GM23338 (cell line): ENCODE measurements at regions not wholly inside any gene's neighbourhood (a gene's known extent, or its start where the extent isn't known, plus 50 kb on each side); places are given as distances from the start of the nearest gene placed in this dataset.

Source experiments
- ATAC-seq: fragments of 200-7000 bp; cut with Tn5 transposase; 3 replicates; pipeline ENCODE4 v1.9.1; 2020
- DNase-seq: peaks from one replicate; pipeline ENCODE4 v3.0.0-alpha.2; 2015; ENCODE audit warnings: low spot score
- H2AFZ ChIP-seq: fragments of 200-600 bp; sonication (generic); 2 replicates; pipeline ENCODE4 v1.8.0; 2016; ENCODE audit warnings: antibody characterized with exemption, mild to moderate bottlenecking, moderate library complexity
- H3F3A ChIP-seq: fragments of 200-600 bp; sonication (generic); replicated peaks from 2 replicates; pipeline ENCODE4 v1.8.0; 2017; ENCODE audit warnings: antibody characterized with exemption, mixed run types, low read depth
- H3K27ac ChIP-seq: fragments of 200-600 bp; sonication (generic); 2 replicates; pipeline ENCODE4 v1.6.1; 2016; ENCODE audit warnings: low read depth
- H3K27me3 ChIP-seq: fragments of 200-600 bp; sonication (generic); 2 replicates; pipeline ENCODE4 v1.8.0; 2016; ENCODE audit warnings: mild to moderate bottlenecking, mixed run types, moderate library complexity; ENCODE audit not compliant: insufficient read depth
- H3K36me3 ChIP-seq: fragments of 200-600 bp; sonication (generic); 2 replicates; pipeline ENCODE4 v1.8.0; 2016; ENCODE audit warnings: mild to moderate bottlenecking; ENCODE audit not compliant: insufficient read depth
- H3K4me1 ChIP-seq: fragments of 200-600 bp; sonication (generic); 2 replicates; pipeline ENCODE4 v1.8.0; 2016; ENCODE audit warnings: mild to moderate bottlenecking, moderate library complexity; ENCODE audit not compliant: insufficient read depth
- H3K4me2 ChIP-seq: fragments of 200-600 bp; sonication (generic); 2 replicates; pipeline ENCODE4 v1.7.1; 2017; ENCODE audit warnings: mixed run types
- H3K4me3 ChIP-seq: fragments of 200-600 bp; sonication (generic); 2 replicates; pipeline ENCODE4 v1.6.1; 2016; ENCODE audit warnings: mixed run types
- H3K79me2 ChIP-seq: fragments of 200-600 bp; sonication (generic); replicated peaks from 2 replicates; pipeline ENCODE4 v1.8.0; 2017; ENCODE audit warnings: mild to moderate bottlenecking; ENCODE audit not compliant: insufficient read depth
- H3K9me2 ChIP-seq: fragments of 200-600 bp; sonication (generic); 2 replicates; pipeline ENCODE4 v1.8.0; 2017; ENCODE audit not compliant: insufficient read depth
- H4K20me1 ChIP-seq: fragments of 200-600 bp; sonication (generic); replicated peaks from 2 replicates; pipeline ENCODE4 v1.8.0; 2017; ENCODE audit warnings: mild to moderate bottlenecking; ENCODE audit not compliant: insufficient read depth
- H3K27ac Mint-ChIP-seq: 2 replicates; pipeline ENCODE4 v1.8.0; 2020; ENCODE audit warnings: inconsistent platforms, mild to moderate bottlenecking, moderate library complexity, mixed read lengths
- H3K27me3 Mint-ChIP-seq: 3 replicates; pipeline ENCODE4 v1.8.0; 2022; ENCODE audit warnings: low read depth, mild to moderate bottlenecking, moderate library complexity, mixed read lengths, inconsistent platforms; ENCODE audit not compliant: insufficient read depth, poor library complexity
- H3K36me3 Mint-ChIP-seq: 3 replicates; pipeline ENCODE4 v1.8.0; 2021; ENCODE audit warnings: low read depth, mild to moderate bottlenecking, inconsistent platforms, moderate library complexity, mixed read lengths
- H3K4me1 Mint-ChIP-seq: 3 replicates; pipeline ENCODE4 v1.8.0; 2020; ENCODE audit warnings: mild to moderate bottlenecking, inconsistent platforms, mixed read lengths
- H3K4me3 Mint-ChIP-seq: 3 replicates; pipeline ENCODE4 v1.8.0; 2021; ENCODE audit warnings: moderate library complexity, mild to moderate bottlenecking, inconsistent platforms, mixed read lengths
- H3K9me3 Mint-ChIP-seq: 3 replicates; pipeline ENCODE4 v1.8.0; 2020; ENCODE audit warnings: moderate library complexity, mild to moderate bottlenecking, inconsistent platforms, mixed read lengths
- CREB1 ChIP-seq: fragments of 250-450 bp; sonication (Bioruptor Pico); IDR thresholded peaks from 2 replicates; pipeline ENCODE4 v1.5.0; 2020; ENCODE audit warnings: low read depth, mild to moderate bottlenecking, moderate library complexity
- ETS1 ChIP-seq: IDR thresholded peaks from 2 replicates; pipeline ENCODE4 v1.6.1; 2016; ENCODE audit warnings: antibody characterized with exemption
- EZH2 ChIP-seq: fragments of 200-600 bp; sonication (generic); IDR thresholded peaks from one replicate; pipeline ENCODE4 v1.8.0; 2017; ENCODE audit warnings: antibody characterized with exemption, mild to moderate bottlenecking, low read depth; ENCODE audit not compliant: unreplicated experiment
- EZH2phosphoT487 ChIP-seq: fragments of 200-600 bp; sonication (generic); IDR thresholded peaks from one replicate; pipeline ENCODE4 v1.8.1; 2018; ENCODE audit warnings: antibody characterized with exemption; ENCODE audit not compliant: unreplicated experiment
- JUNB ChIP-seq: IDR thresholded peaks from one replicate; pipeline ENCODE4 v1.6.1; 2016; ENCODE audit warnings: antibody characterized with exemption; ENCODE audit not compliant: unreplicated experiment
- NANOG ChIP-seq: IDR thresholded peaks from 2 replicates; pipeline ENCODE4 v1.6.1; 2016; ENCODE audit warnings: antibody characterized with exemption, borderline replicate concordance
- POLR2AphosphoS5 ChIP-seq: IDR thresholded peaks from 2 replicates; pipeline ENCODE4 v1.6.1; 2016; ENCODE audit warnings: antibody characterized with exemption, low read depth
- REST ChIP-seq: IDR thresholded peaks from one replicate; pipeline ENCODE4 v1.6.1; 2018; ENCODE audit warnings: antibody characterized with exemption; ENCODE audit not compliant: unreplicated experiment
- STAT1 ChIP-seq: IDR thresholded peaks from one replicate; pipeline ENCODE4 v1.6.1; 2016; ENCODE audit warnings: antibody characterized with exemption; ENCODE audit not compliant: unreplicated experiment
- ZNF114 ChIP-seq: fragments of 250-450 bp; sonication (Bioruptor Pico); IDR thresholded peaks from 2 replicates; pipeline ENCODE4 v1.5.0; 2020; ENCODE audit warnings: mild to moderate bottlenecking, moderate library complexity
- ZNF331 ChIP-seq: fragments of 250-450 bp; sonication (Bioruptor Pico); IDR thresholded peaks from 2 replicates; pipeline ENCODE4 v1.5.0; 2020; ENCODE audit warnings: low read depth, mild to moderate bottlenecking, moderate library complexity
- ZNF462 ChIP-seq: fragments of 250-450 bp; sonication (Bioruptor Pico); IDR thresholded peaks from 2 replicates; pipeline ENCODE4 v1.5.0; 2020; ENCODE audit warnings: mild to moderate bottlenecking, moderate library complexity
- TF ChIP-seq, protein P1 (sequence below), 2 experiments: fragments of 200-600 bp in 1 of 2; sonication (generic) in 1 of 2; conservative IDR thresholded peaks; 2 replicates each; pipeline versions ENCODE4 v1.5.1 to v1.6.1; 2016 to 2017; ENCODE audit warnings: antibody characterized with exemption in 2 of 2, low read depth in 2 of 2, mild to moderate bottlenecking in 2 of 2, moderate library complexity in 1 of 2

DNA sequence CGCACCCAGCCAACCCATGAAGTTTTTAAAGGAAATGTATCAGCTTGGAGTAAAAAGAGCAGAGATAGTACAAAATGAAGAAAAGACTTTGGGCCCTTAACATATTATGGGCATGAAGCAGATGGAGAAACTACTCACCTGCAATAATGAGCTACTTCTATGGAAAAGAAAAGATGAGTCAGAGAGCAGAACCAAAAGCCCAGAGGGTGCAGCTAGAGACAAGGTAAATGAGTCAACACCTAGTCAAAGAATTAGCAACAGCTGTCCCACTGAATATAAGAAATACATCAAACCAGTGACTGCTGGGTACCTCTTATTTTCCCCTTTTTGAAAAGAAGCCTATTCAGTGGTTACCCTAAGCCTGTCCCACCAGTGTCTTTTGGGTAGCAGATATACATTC, 61.8 kb downstream of the RPL27A start:
- H3K4me1 Mint-ChIP-seq, result peaks cover 18% of the 10 kb centered on the region
- Histone ChIP-seq H3K27me3 (no peaks in the 10 kb centered on the region), H2AFZ (no peak overlapping the region), H3F3A (no peaks in the 10 kb centered on the region), H3K27ac (no peak overlapping the region), H3K9me2 (0 out of 2 replicates have a peak, but pooled peaks cover 4% of the 10 kb centered on the region), H4K20me1 (no peaks in the 10 kb centered on the region), H3K4me1 (no peaks in the 10 kb centered on the region), H3K36me3 (no peaks in the 10 kb centered on the region), H3K4me2 (no peak overlapping the region), H3K4me3 (no peak overlapping the region), H3K79me2 (no peaks in the 10 kb centered on the region)
- peaks cover 8% of the 10 kb centered on the region for H3K27me3 Mint-ChIP-seq
- TF ChIP-seq POLR2AphosphoS5 (no peak), ZNF462 (CRISPR knock-in tag) (no peak), ZNF331 (CRISPR knock-in tag) (no peak), REST (no peak), EZH2phosphoT487 (no peak), ETS1 (no peak), JUNB (no peak), STAT1 (no peak), NANOG (no peak), ZNF114 (CRISPR knock-in tag) (no peak), EZH2 (no peak), CREB1 (CRISPR knock-in tag) (no peak)
- TF ChIP-seq, protein P1, sequence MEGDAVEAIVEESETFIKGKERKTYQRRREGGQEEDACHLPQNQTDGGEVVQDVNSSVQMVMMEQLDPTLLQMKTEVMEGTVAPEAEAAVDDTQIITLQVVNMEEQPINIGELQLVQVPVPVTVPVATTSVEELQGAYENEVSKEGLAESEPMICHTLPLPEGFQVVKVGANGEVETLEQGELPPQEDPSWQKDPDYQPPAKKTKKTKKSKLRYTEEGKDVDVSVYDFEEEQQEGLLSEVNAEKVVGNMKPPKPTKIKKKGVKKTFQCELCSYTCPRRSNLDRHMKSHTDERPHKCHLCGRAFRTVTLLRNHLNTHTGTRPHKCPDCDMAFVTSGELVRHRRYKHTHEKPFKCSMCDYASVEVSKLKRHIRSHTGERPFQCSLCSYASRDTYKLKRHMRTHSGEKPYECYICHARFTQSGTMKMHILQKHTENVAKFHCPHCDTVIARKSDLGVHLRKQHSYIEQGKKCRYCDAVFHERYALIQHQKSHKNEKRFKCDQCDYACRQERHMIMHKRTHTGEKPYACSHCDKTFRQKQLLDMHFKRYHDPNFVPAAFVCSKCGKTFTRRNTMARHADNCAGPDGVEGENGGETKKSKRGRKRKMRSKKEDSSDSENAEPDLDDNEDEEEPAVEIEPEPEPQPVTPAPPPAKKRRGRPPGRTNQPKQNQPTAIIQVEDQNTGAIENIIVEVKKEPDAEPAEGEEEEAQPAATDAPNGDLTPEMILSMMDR (conservative IDR thresholded peaks at IDR 0.05; ENCODE audit: low read depth in 2 of 2), result no peak
- DNase-seq (no peak), ATAC-seq (no peak)
- H3K36me3 Mint-ChIP-seq, result no peaks in the 10 kb centered on the region
- no peak overlapping the region for H3K4me3 Mint-ChIP-seq
- no peak overlapping the region for H3K27ac Mint-ChIP-seq
- no peaks in the 10 kb centered on the region for H3K9me3 Mint-ChIP-seq
